Upper lobe of left lung (tissue), 4 donors: ENCODE measurements at regions not wholly inside any gene's neighbourhood (a gene's known extent, or its start where the extent isn't known, plus 50 kb on each side); places are given as distances from the start of the nearest gene placed in this dataset.

ENCODE experiments used
- EP300 ChIP-seq, 4 donors: sonication (generic); formaldehyde crosslinking; IDR thresholded peaks; one replicate each; pipeline ENCODE4 v1.5.1; 2017; ENCODE audit warnings: antibody characterized with exemption in 4 of 4, control low read depth in 2 of 4
- POLR2A ChIP-seq, 4 donors: fragments of 450-650 bp; IDR thresholded peaks; one replicate each; pipeline ENCODE4 v1.5.1; 2016 to 2017; ENCODE audit warnings: antibody characterized with exemption in 4 of 4, mild to moderate bottlenecking in 2 of 4
- POLR2AphosphoS5 ChIP-seq, 2 donors: sonication (generic); formaldehyde crosslinking; IDR thresholded peaks; one replicate each; pipeline ENCODE4 v1.5.1; 2017; ENCODE audit warnings: antibody characterized with exemption in 2 of 2
- TF ChIP-seq, protein P1 (sequence below), 6 experiments: fragments of 450-650 bp in 4 of 6; fragments of 200-600 bp in 2 of 6; sonication (generic) in 2 of 6; IDR thresholded peaks; one replicate each; pipeline ENCODE4 v1.5.1; 2016 to 2019; ENCODE audit warnings: antibody characterized with exemption in 6 of 6

- TF ChIP-seq, protein P1, sequence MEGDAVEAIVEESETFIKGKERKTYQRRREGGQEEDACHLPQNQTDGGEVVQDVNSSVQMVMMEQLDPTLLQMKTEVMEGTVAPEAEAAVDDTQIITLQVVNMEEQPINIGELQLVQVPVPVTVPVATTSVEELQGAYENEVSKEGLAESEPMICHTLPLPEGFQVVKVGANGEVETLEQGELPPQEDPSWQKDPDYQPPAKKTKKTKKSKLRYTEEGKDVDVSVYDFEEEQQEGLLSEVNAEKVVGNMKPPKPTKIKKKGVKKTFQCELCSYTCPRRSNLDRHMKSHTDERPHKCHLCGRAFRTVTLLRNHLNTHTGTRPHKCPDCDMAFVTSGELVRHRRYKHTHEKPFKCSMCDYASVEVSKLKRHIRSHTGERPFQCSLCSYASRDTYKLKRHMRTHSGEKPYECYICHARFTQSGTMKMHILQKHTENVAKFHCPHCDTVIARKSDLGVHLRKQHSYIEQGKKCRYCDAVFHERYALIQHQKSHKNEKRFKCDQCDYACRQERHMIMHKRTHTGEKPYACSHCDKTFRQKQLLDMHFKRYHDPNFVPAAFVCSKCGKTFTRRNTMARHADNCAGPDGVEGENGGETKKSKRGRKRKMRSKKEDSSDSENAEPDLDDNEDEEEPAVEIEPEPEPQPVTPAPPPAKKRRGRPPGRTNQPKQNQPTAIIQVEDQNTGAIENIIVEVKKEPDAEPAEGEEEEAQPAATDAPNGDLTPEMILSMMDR (IDR thresholded peaks at IDR 0.05) = no peak
- TF ChIP-seq POLR2A (IDR thresholded peaks at IDR 0.05) = no peak
- peak in 1 of 4 donors; percentile 43 for TF ChIP-seq EP300 (IDR thresholded peaks at IDR 0.05)
- TF ChIP-seq POLR2AphosphoS5 (IDR thresholded peaks at IDR 0.05) = no peak
Measured at GRCh38 chr3:102192575-102192974, 242.2 kb upstream of the ZPLD1 start.
